LoVo (cell line): ENCODE measurements at regions not wholly inside any gene's neighbourhood (a gene's known extent, or its start where the extent isn't known, plus 50 kb on each side); places are given as distances from the start of the nearest gene placed in this dataset.
A peak's percentile ranks its signal among the peaks of the same experiment; 100 is the strongest.
"Not testable (repeated sequence)": the region's sequence is repeated elsewhere in the genome, so short reads cannot be mapped to it uniquely, and the experiment has no call there.

Experiments used
- DNase-seq: peaks from one replicate; pipeline ENCODE4 v3.0.0-alpha.2; 2016; ENCODE audit warnings: low spot score

GRCh38 chr5:68983959-68984358 is 109.9 kb upstream of the SLC30A5 start:
- no peak for DNase-seq

- DNase-seq: no peak
These were observed 102.3 kb upstream of the SLC30A5 start for GRCh38 chr5:68991279-68992084.

GRCh38 chr5:68994645-68995044 is 99.2 kb upstream of the SLC30A5 start:
- no peak for DNase-seq

- DNase-seq: no peak
These were observed 97.8 kb upstream of the SLC30A5 start for GRCh38 chr5:68995845-68996545.

- no peak for DNase-seq
These were observed 94.6 kb upstream of the SLC30A5 start for GRCh38 chr5:68999181-68999580.

- DNase-seq: no peak
These were observed 93.4 kb upstream of the SLC30A5 start for GRCh38 chr5:69000216-69000919.

- DNase-seq: no peak
These were observed 92.9 kb upstream of the SLC30A5 start for GRCh38 chr5:69000949-69001348.

GRCh38 chr5:69001627-69002026 is 92.2 kb upstream of the SLC30A5 start:
- no peak for DNase-seq

- no peak for DNase-seq
These were observed 89.7 kb upstream of the SLC30A5 start for GRCh38 chr5:69004127-69004526.

- no peak for DNase-seq
These were observed 89.1 kb upstream of the SLC30A5 start for GRCh38 chr5:69004676-69005075.

GRCh38 chr5:69006030-69006429 is 87.8 kb upstream of the SLC30A5 start:
- DNase-seq: no peak

GRCh38 chr5:69007163-69007562 is 86.7 kb upstream of the SLC30A5 start:
- no peak for DNase-seq

- peak; percentile 48 for DNase-seq
These were observed 86.0 kb upstream of the SLC30A5 start for GRCh38 chr5:69007726-69008368.

- DNase-seq: no peak
These were observed 83.3 kb upstream of the SLC30A5 start for GRCh38 chr5:69010476-69010875.

- DNase-seq: no peak
These were observed 81.9 kb upstream of the SLC30A5 start for GRCh38 chr5:69011910-69012309.

- DNase-seq: no peak
These were observed 80.3 kb upstream of the SLC30A5 start for GRCh38 chr5:69013481-69013880.

GRCh38 chr5:69014007-69014406 is 79.8 kb upstream of the SLC30A5 start:
- not testable (repeated sequence) for DNase-seq

- DNase-seq: no peak
These were observed 74.0 kb upstream of the SLC30A5 start for GRCh38 chr5:69019668-69020375.

GRCh38 chr5:69024241-69024651 is 69.6 kb upstream of the SLC30A5 start:
- DNase-seq: peak; percentile 59

- no peak for DNase-seq
These were observed 64.5 kb upstream of the SLC30A5 start for GRCh38 chr5:69029292-69029691.

GRCh38 chr5:69030358-69031062 is 63.3 kb upstream of the SLC30A5 start:
- no peak for DNase-seq
